ENCODE measurements at regions not wholly inside any gene's neighbourhood (a gene's known extent, or its start where the extent isn't known, plus 50 kb on each side); places are given as distances from the start of the nearest gene placed in this dataset.

- TF ChIP-seq CTCF (conservative IDR thresholded peaks at IDR 0.05; ENCODE audit: low read depth, low read length) (no peak), CHD1 (IDR thresholded peaks at IDR 0.05; ENCODE audit: low read depth, low read length) (no peak), POLR2A (IDR thresholded peaks at IDR 0.05; ENCODE audit: low read depth, low read length) (no peak), USF2 (IDR thresholded peaks at IDR 0.05; ENCODE audit: low read depth, low read length) (no peak)
- TF ChIP-seq, protein P1, sequence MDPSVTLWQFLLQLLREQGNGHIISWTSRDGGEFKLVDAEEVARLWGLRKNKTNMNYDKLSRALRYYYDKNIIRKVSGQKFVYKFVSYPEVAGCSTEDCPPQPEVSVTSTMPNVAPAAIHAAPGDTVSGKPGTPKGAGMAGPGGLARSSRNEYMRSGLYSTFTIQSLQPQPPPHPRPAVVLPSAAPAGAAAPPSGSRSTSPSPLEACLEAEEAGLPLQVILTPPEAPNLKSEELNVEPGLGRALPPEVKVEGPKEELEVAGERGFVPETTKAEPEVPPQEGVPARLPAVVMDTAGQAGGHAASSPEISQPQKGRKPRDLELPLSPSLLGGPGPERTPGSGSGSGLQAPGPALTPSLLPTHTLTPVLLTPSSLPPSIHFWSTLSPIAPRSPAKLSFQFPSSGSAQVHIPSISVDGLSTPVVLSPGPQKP (IDR thresholded peaks at IDR 0.05; ENCODE audit: borderline replicate concordance, low read depth, low read length), result no peak
Observed at GRCh38 chr15:96495386-96495785, 164.9 kb downstream of the NR2F2 start.

Measured in IMR-90 (cell line).